Mammary epithelial cell (primary cell): ENCODE measurements at regions not wholly inside any gene's neighbourhood (a gene's known extent, or its start where the extent isn't known, plus 50 kb on each side); places are given as distances from the start of the nearest gene placed in this dataset.

Source experiments
- EZH2 ChIP-seq: IDR thresholded peaks from 2 replicates; pipeline ENCODE4 v1.6.1; 2012; ENCODE audit warnings: low read length, inconsistent platforms, borderline replicate concordance
- TF ChIP-seq, protein P1 (sequence below), 2 donors: IDR thresholded peaks in 1 of 2; conservative IDR thresholded peaks in 1 of 2; 2 replicates each; pipeline ENCODE4 v1.5.1; 2011 to 2012; ENCODE audit warnings: inconsistent platforms in 2 of 2, low read length in 2 of 2, mild to moderate bottlenecking in 2 of 2, control low read depth in 1 of 2, low read depth in 1 of 2; ENCODE audit not compliant: insufficient read depth in 1 of 2; ENCODE audit errors: extremely low read depth in 1 of 2

DNA sequence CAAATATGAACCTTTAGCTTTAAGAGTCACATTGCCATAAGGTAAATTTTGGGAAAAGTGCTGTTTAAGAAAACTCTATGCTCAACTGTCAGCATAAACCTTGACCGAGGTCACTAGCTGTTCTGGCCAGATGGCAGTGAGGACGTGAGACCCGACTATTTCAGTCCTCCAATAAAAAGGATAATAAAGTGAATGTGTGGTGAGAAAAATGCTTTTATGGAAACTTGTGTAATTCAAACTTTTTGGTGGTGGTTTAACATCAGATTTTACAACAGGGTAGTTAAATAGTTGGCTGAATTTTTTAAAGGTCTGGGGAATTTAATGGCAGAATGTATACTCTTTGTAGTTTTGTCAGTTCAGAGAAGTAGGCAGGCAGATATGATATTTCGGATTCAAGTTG lies 391.1 kb downstream of the PMP22 start:
- TF ChIP-seq, protein P1, sequence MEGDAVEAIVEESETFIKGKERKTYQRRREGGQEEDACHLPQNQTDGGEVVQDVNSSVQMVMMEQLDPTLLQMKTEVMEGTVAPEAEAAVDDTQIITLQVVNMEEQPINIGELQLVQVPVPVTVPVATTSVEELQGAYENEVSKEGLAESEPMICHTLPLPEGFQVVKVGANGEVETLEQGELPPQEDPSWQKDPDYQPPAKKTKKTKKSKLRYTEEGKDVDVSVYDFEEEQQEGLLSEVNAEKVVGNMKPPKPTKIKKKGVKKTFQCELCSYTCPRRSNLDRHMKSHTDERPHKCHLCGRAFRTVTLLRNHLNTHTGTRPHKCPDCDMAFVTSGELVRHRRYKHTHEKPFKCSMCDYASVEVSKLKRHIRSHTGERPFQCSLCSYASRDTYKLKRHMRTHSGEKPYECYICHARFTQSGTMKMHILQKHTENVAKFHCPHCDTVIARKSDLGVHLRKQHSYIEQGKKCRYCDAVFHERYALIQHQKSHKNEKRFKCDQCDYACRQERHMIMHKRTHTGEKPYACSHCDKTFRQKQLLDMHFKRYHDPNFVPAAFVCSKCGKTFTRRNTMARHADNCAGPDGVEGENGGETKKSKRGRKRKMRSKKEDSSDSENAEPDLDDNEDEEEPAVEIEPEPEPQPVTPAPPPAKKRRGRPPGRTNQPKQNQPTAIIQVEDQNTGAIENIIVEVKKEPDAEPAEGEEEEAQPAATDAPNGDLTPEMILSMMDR (conservative IDR thresholded peaks at IDR 0.05 in 1 of 2, IDR thresholded peaks at IDR 0.05 in 1 of 2; ENCODE audit: extremely low read depth in 1 of 2, insufficient read depth in 1 of 2, low read depth in 1 of 2, low read length in 2 of 2) = no peak
- no peak for TF ChIP-seq EZH2
